ENCODE measurements at regions not wholly inside any gene's neighbourhood (a gene's known extent, or its start where the extent isn't known, plus 50 kb on each side); places are given as distances from the start of the nearest gene placed in this dataset.

- no peaks in the 10 kb centered on the region for H3K79me2 ChIP-seq (ENCODE audit: insufficient read depth, low read length)
- peak overlapping the region in 1 of 2 experiments; percentile 44; a peak in 1 of 4 replicates for H3K4me3 ChIP-seq (replicated peaks in 1 of 2; ENCODE audit: low read depth in 1 of 2, low read length in 2 of 2)
- peak overlapping the region; percentile 71 for H3K4me2 ChIP-seq (ENCODE audit: low read length)
- ATAC-seq (peak; percentile 87), DNase-seq (ENCODE audit: low read depth, low spot score) (peak; percentile 58)
- H3K4me1 ChIP-seq (ENCODE audit: control insufficient read depth in 1 of 2, insufficient read depth in 2 of 2, low read length in 2 of 2): peaks cover 36 to 43% of the 10 kb centered on the region in 2 experiments
- no peaks in the 10 kb centered on the region for H3K9me3 ChIP-seq (ENCODE audit: control insufficient read depth in 1 of 2, insufficient read depth in 1 of 2, low read depth in 1 of 2, low read length in 2 of 2)
- CTCF ChIA-PET: interaction anchor here (0.8 to 2.6 kb wide), 9 partner anchors 9 to 118 kb away, joined by 3 to 12 read pairs (median 3); no protein-coding TSS in a partner anchor
- TF ChIP-seq MAX (IDR thresholded peaks at IDR 0.05) (no peak), RAD21 (IDR thresholded peaks at IDR 0.05; ENCODE audit: low read depth) (0 out of 2 replicates have a peak, but pooled peaks have one; percentile 23), EZH2phosphoT487 (IDR thresholded peaks at IDR 0.05; ENCODE audit: borderline replicate concordance) (no peak), CBX3 (IDR thresholded peaks at IDR 0.05; ENCODE audit: low read depth) (peak; percentile 58; the same call in 1 of the 2 replicates)
- TF ChIP-seq, protein P1, sequence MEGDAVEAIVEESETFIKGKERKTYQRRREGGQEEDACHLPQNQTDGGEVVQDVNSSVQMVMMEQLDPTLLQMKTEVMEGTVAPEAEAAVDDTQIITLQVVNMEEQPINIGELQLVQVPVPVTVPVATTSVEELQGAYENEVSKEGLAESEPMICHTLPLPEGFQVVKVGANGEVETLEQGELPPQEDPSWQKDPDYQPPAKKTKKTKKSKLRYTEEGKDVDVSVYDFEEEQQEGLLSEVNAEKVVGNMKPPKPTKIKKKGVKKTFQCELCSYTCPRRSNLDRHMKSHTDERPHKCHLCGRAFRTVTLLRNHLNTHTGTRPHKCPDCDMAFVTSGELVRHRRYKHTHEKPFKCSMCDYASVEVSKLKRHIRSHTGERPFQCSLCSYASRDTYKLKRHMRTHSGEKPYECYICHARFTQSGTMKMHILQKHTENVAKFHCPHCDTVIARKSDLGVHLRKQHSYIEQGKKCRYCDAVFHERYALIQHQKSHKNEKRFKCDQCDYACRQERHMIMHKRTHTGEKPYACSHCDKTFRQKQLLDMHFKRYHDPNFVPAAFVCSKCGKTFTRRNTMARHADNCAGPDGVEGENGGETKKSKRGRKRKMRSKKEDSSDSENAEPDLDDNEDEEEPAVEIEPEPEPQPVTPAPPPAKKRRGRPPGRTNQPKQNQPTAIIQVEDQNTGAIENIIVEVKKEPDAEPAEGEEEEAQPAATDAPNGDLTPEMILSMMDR (IDR thresholded peaks at IDR 0.05 in 2 of 3, conservative IDR thresholded peaks at IDR 0.05 in 1 of 3; ENCODE audit: borderline replicate concordance in 1 of 3, insufficient read depth in 1 of 3, low read depth in 2 of 3, low read length in 2 of 3): peak; percentile 26 to 81 (median 79); a peak in 5 of 6 replicates
- no peak overlapping the region for H3K9ac ChIP-seq (ENCODE audit: low read length)
- no peaks in the 10 kb centered on the region for H4K20me1 ChIP-seq (ENCODE audit: insufficient read depth)
- no peaks in the 10 kb centered on the region for H3K9me2 ChIP-seq (ENCODE audit: insufficient read depth)
- H3K27me3 ChIP-seq (ENCODE audit: insufficient read depth, low read length): no peaks in the 10 kb centered on the region
- peak overlapping the region; percentile 74 for H2AFZ ChIP-seq (ENCODE audit: low read depth, low read length, poor library complexity, severe bottlenecking)
- RAD21 ChIA-PET (ENCODE audit: low non-redundant PET in 1 of 2, low total read pairs in 2 of 2, uncharacterized antibody in 2 of 2, unreplicated experiment in 2 of 2): no interaction called here
- peak overlapping the region; percentile 47 for H3K27ac ChIP-seq (ENCODE audit: low read depth, low read length)
- intact Hi-C loops (cut with micrococcal nuclease): no loop called here
- POLR2A ChIA-PET: interaction anchor here (0.9 kb wide), 1 partner anchor 1188 kb away, joined by 3 read pairs; the partner anchor contains the start of gene TBX3
- no TSS peak for BruUV-seq (replicated peaks)
- no peaks in the 10 kb centered on the region for H3K36me3 ChIP-seq (ENCODE audit: control insufficient read depth in 1 of 2, insufficient read depth in 2 of 2, low read length in 2 of 2)
These were observed 405.8 kb downstream of the MED13L start for GRCh38 chr12:115871714-115872113.

- no peaks in the 10 kb centered on the region for H4K20me1 ChIP-seq (ENCODE audit: insufficient read depth)
- H2AFZ ChIP-seq (ENCODE audit: low read depth, low read length, poor library complexity, severe bottlenecking): no peak overlapping the region
- no peaks in the 10 kb centered on the region for H3K36me3 ChIP-seq (ENCODE audit: control insufficient read depth in 1 of 2, insufficient read depth in 2 of 2, low read length in 2 of 2)
- H3K4me3 ChIP-seq (replicated peaks in 1 of 2; ENCODE audit: low read depth in 1 of 2, low read length in 2 of 2): no peak overlapping the region
- no peaks in the 10 kb centered on the region for H3K9me3 ChIP-seq (ENCODE audit: control insufficient read depth in 1 of 2, insufficient read depth in 1 of 2, low read depth in 1 of 2, low read length in 2 of 2)
- BruUV-seq (replicated peaks): no TSS peak
- POLR2A ChIA-PET: no interaction called here
- H3K27me3 ChIP-seq (ENCODE audit: insufficient read depth, low read length): no peaks in the 10 kb centered on the region
- CTCF ChIA-PET: interaction anchor here (1.3 kb wide), 1 partner anchor 13 kb away, joined by 4 read pairs; no protein-coding TSS in a partner anchor
- peaks cover 36 to 43% of the 10 kb centered on the region in 2 experiments for H3K4me1 ChIP-seq (ENCODE audit: control insufficient read depth in 1 of 2, insufficient read depth in 2 of 2, low read length in 2 of 2)
- H3K9me2 ChIP-seq (ENCODE audit: insufficient read depth): no peaks in the 10 kb centered on the region
- no peak for DNase-seq (ENCODE audit: low read depth, low spot score)
- no peak for ATAC-seq
- H3K9ac ChIP-seq (ENCODE audit: low read length): no peak overlapping the region
- intact Hi-C loops (cut with micrococcal nuclease): no loop called here
- no peaks in the 10 kb centered on the region for H3K79me2 ChIP-seq (ENCODE audit: insufficient read depth, low read length)
- RAD21 ChIA-PET (ENCODE audit: low non-redundant PET in 1 of 2, low total read pairs in 2 of 2, uncharacterized antibody in 2 of 2, unreplicated experiment in 2 of 2): no interaction called here
- H3K4me2 ChIP-seq (ENCODE audit: low read length): 0 out of 2 replicates have a peak overlapping the region, but pooled peaks have one; percentile 13
- no peak overlapping the region for H3K27ac ChIP-seq (ENCODE audit: low read depth, low read length)
- TF ChIP-seq SIN3A (IDR thresholded peaks at IDR 0.05; ENCODE audit: low read depth) (no peak), ZNF274 (IDR thresholded peaks at IDR 0.05; ENCODE audit: low read depth, low read length) (no peak), YY1 (IDR thresholded peaks at IDR 0.05; ENCODE audit: extremely low read depth, insufficient replicate concordance, low read depth, low read length) (no peak), EZH2 (IDR thresholded peaks at IDR 0.05) (no peak), ZBTB33 (IDR thresholded peaks at IDR 0.05; ENCODE audit: extremely low read depth, insufficient replicate concordance, low read length) (no peak), ELF1 (IDR thresholded peaks at IDR 0.05; ENCODE audit: borderline replicate concordance, low read depth) (no peak)
These were observed 407.0 kb downstream of the MED13L start for GRCh38 chr12:115870510-115870909.

Measured in HCT116 (cell line).